ENCODE measurements at regions not wholly inside any gene's neighbourhood (a gene's known extent, or its start where the extent isn't known, plus 50 kb on each side); places are given as distances from the start of the nearest gene placed in this dataset.

DNA sequence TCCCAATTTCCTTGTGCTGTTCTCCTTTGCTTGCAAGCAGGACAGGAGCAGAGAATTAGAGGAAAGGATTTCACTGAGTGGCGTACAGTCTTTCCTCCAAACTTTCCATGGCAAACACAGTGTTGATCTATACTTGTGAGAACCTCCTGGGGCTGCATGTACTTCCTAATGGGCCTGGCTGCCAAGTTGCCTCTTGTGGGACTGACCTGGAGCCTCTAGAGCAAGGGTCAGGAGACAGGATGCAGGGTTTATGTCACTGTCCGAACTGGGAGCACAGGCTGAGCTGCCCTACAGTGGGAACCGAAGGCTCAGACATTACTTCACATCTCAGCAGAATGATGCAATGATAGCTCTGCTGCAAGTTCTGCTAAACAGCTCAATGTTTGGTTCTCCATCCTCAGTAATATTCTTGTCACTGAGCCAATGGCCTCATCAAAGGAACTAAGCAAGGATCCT lies 102.3 kb downstream of the ENC1 start:
- ChIA-PET POLR2A (no interaction called here), CTCF (interaction anchor here (0.6 kb wide), 1 partner anchor 46 kb away, joined by 3 read pairs; no protein-coding TSS in a partner anchor)
- no peak for TF ChIP-seq ZNF133 (tag by site-specific recombination; IDR thresholded peaks at IDR 0.05)
- 0 out of 2 replicates have a peak, but pooled peaks have one; percentile 16 for TF ChIP-seq ZNF558 (tag by site-specific recombination; IDR thresholded peaks at IDR 0.05)
- TF ChIP-seq, protein P1, sequence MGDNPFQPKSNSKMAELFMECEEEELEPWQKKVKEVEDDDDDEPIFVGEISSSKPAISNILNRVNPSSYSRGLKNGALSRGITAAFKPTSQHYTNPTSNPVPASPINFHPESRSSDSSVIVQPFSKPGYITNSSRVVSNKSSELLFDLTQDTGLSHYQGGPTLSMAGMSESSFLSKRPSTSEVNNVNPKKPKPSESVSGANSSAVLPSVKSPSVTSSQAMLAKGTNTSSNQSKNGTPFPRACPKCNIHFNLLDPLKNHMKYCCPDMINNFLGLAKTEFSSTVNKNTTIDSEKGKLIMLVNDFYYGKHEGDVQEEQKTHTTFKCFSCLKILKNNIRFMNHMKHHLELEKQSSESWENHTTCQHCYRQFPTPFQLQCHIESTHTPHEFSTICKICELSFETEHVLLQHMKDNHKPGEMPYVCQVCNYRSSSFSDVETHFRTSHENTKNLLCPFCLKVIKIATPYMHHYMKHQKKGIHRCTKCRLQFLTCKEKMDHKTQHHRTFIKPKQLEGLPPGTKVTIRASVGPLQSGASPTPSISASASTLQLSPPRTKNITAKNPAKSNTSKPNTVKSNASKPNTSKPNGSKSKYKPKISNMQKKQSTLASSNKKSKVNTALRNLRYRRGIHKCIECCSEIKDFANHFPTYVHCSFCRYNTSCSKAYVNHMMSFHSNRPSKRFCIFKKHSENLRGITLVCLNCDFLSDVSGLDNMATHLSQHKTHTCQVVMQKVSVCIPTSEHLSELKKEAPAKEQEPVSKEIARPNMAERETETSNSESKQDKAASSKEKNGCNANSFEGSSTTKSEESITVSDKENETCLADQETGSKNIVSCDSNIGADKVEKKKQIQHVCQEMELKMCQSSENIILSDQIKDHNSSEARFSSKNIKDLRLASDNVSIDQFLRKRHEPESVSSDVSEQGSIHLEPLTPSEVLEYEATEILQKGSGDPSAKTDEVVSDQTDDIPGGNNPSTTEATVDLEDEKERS (tag by site-specific recombination; IDR thresholded peaks at IDR 0.05) = no peak
- TF ChIP-seq ZBTB17 (tag by site-specific recombination; IDR thresholded peaks at IDR 0.05) = 0 out of 2 replicates have a peak, but pooled peaks have one; percentile 22
- TF ChIP-seq ZFP69B (tag by site-specific recombination; IDR thresholded peaks at IDR 0.05) = 0 out of 2 replicates have a peak, but pooled peaks have one; percentile 19
- no peak for TF ChIP-seq GLI4 (tag by site-specific recombination; IDR thresholded peaks at IDR 0.05)
- peak; percentile 67; the same call in 1 of the 2 replicates for TF ChIP-seq ZNF660 (tag by site-specific recombination; IDR thresholded peaks at IDR 0.05)
- no peaks in the 10 kb centered on the region for H3K36me3 ChIP-seq (ENCODE audit: control insufficient read depth in 2 of 2, insufficient read depth in 1 of 2, low read length in 2 of 2)
- no peaks in the 10 kb centered on the region for H3K9me3 ChIP-seq (ENCODE audit: control insufficient read depth, insufficient read depth, low read depth, low read length)
- peaks cover 19% of the 10 kb centered on the region for H3K4me1 ChIP-seq (ENCODE audit: control insufficient read depth, insufficient read depth, low read length)
- H3K27ac ChIP-seq (ENCODE audit: extremely low read depth, low read depth, low read length) = no peak overlapping the region
- no peak overlapping the region for H3K4me3 ChIP-seq (ENCODE audit: low read depth, low read length)

- no peaks in the 10 kb centered on the region for H3K9me3 ChIP-seq (ENCODE audit: control insufficient read depth, insufficient read depth, low read depth, low read length)
- ChIA-PET POLR2A (interaction anchor here (0.6 to 0.9 kb wide), 2 partner anchors 200 to 217 kb away, joined by 3 read pairs; no protein-coding TSS in a partner anchor), CTCF (interaction anchor here (1.1 kb wide), 1 partner anchor 98 kb away, joined by 3 read pairs; no protein-coding TSS in a partner anchor)
- TF ChIP-seq, protein P2, sequence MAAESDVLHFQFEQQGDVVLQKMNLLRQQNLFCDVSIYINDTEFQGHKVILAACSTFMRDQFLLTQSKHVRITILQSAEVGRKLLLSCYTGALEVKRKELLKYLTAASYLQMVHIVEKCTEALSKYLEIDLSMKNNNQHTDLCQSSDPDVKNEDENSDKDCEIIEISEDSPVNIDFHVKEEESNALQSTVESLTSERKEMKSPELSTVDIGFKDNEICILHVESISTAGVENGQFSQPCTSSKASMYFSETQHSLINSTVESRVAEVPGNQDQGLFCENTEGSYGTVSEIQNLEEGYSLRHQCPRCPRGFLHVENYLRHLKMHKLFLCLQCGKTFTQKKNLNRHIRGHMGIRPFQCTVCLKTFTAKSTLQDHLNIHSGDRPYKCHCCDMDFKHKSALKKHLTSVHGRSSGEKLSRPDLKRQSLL (tag by site-specific recombination; IDR thresholded peaks at IDR 0.05) = no peak
- no peak for TF ChIP-seq YY1 (tag by site-specific recombination; IDR thresholded peaks at IDR 0.05)
- TF ChIP-seq ZFP3 (tag by site-specific recombination; IDR thresholded peaks at IDR 0.05; ENCODE audit: low read depth) = no peak
- no peak for TF ChIP-seq ZNF830 (tag by site-specific recombination; IDR thresholded peaks at IDR 0.05; ENCODE audit: low read depth)
- TF ChIP-seq ZNF174 (tag by site-specific recombination; IDR thresholded peaks at IDR 0.05) = no peak
- TF ChIP-seq ZNF585B (tag by site-specific recombination; IDR thresholded peaks at IDR 0.05) = no peak
- no peak for TF ChIP-seq PRDM10 (tag by site-specific recombination; IDR thresholded peaks at IDR 0.05)
- no peak overlapping the region for H3K27ac ChIP-seq (ENCODE audit: extremely low read depth, low read depth, low read length)
- no peak overlapping the region for H3K4me3 ChIP-seq (ENCODE audit: low read depth, low read length)
- H3K4me1 ChIP-seq (ENCODE audit: control insufficient read depth, insufficient read depth, low read length) = peaks cover 7% of the 10 kb centered on the region
- H3K36me3 ChIP-seq (ENCODE audit: control insufficient read depth in 2 of 2, insufficient read depth in 1 of 2, low read length in 2 of 2) = no peaks in the 10 kb centered on the region
Measured at GRCh38 chr5:74536658-74537057, 103.9 kb downstream of the ENC1 start.

Data from HEK293 (cell line).